Activated CD4-positive, alpha-beta T cell treated with anti-CD3 and anti-CD28 coated beads, Interleukin-2, amount 50 U/mL, for 24 hours (primary cell): ENCODE measurements at regions not wholly inside any gene's neighbourhood (a gene's known extent, or its start where the extent isn't known, plus 50 kb on each side); places are given as distances from the start of the nearest gene placed in this dataset.

Experiments
- DNase-seq, 2 donors: peaks; one replicate each; pipeline ENCODE4 v3.0.0-alpha.2; 2020; ENCODE audit warnings: low read depth in 1 of 2, low spot score in 1 of 2

- no peak for DNase-seq
Measured at GRCh38 chr10:120279196-120279595, 177.8 kb upstream of the PLPP4 start.

GRCh38 chr10:120282421-120282820 is 174.6 kb upstream of the PLPP4 start:
- DNase-seq = no peak

DNA sequence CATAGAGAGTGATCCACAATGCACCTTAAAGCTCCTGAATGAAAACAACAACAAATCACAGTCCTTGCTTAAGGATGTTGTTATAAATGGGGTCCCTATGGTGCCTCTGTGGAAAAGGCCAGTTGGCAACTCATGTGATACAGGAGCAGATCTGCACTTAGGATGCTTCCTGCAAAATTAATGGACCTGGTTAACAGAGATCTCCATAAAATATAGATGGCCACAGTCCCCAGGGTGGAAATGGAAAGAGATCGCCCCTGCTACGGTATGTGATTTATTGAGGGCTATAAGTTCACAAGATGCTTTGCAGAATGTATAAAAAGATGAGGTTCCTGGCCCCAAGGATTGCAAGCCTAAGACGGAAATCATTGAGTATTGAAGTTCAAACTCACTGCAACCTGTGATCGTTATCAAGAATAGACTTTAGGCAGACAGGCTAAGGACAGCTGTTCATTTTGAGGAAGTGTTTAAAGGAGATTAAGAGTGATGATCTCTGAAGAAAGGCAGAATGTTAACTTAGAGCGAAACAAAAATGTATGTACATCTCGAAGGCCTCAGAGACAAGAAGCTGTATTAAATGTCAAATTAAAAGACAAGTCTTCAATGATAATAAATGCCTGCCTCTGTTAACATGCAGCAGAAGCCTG is 174.1 kb upstream of the PLPP4 start:
- no peak for DNase-seq

- no peak for DNase-seq
Measured at GRCh38 chr10:120285408-120285807, 171.6 kb upstream of the PLPP4 start.

GRCh38 chr10:120286280-120286679 is 170.7 kb upstream of the PLPP4 start:
- DNase-seq = no peak

DNA sequence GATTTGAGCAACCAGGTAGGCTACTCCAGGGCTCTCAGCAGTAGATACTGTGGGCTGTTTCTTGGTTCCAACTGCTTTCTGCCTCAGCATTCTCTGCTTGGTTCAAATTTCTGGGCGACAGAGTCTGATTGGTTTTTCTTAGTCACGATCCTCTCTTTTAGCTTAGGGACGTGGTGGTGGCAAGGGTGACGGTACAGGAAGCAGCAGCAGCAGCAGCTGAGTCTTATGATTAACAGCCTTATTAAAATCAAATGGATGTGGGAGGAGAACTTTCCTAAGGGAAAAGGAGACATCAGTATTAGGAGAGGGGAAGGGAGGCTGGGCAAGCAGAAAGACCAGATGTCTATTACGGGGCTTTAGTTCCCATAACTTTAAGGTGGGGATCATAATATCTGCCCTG is 156.5 kb upstream of the PLPP4 start:
- no peak for DNase-seq

DNA sequence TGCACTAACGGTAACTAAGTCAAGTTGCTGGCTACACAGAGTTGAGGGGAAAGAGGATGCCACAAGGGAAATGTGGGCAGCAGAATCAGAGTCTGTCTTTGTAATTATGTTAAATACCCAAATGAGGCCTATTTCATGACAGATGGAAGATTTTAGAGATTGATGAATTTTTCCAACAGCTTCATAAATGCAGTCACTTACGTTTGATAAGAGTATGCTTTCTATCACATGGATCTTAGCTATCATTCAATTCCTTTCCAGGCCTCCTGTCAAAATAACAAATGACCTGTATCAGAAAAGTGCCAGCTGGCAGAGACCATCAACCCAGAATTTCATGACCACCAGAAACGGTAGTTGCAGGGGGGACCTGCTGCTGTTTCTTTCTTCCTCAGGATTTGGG is 148.4 kb upstream of the PLPP4 start:
- DNase-seq = no peak

DNA sequence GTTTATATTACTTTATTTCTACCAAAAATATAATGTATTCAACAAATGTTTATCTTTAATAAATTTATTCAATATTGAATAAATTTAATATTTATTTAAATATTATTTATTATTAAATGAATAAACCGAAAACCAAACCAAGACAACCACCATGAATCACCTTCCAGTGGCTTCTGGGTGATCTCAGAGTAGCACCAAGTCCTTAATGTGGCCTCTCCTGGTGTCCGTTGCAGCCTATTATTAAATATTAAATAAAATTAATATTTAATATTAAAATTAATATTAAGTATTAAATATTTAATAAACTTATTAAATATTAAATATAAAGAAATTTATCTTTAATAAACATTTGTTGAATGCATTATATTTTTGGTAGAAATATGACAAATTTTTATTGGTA is 143.3 kb upstream of the PLPP4 start:
- DNase-seq = no peak

DNA sequence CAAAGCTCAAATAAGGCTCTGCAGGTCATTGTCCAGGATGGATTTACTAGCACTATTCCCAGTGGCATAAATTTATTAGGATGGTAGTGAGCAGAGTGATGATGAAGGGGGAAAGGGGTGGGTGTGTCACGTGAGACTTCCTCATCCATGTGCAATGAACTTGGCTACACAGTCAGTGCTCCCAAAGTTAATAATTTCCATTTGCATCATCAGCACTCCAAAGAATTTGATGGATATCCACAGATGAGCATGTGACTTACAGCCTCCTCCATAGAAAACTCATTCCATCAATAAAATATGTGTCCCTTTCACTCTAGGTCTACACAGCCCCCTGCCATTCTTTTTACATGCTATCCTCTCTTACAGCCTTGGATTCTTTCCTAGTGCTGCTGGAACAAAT is 142.6 kb upstream of the PLPP4 start:
- DNase-seq = no peak

DNA sequence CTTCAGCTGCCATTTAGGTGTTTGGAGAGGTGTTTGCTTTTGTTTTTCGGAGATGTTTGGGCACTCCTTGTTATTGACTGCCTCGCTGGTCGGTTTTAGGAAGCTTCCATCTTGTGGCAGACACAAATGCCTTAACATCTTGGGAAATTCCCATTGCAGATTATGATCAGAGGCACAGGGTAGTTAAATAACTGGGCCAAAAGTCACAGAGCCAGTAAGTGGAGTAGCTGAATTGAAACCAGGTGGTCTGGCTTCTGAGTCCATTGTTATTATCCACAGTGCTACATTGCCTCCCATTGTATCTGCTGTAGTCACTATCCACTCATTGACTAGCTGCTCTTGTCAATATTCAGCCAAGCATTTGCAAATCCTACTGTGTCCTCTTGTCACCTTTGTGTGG is 138.2 kb upstream of the PLPP4 start:
- DNase-seq = no peak

DNA sequence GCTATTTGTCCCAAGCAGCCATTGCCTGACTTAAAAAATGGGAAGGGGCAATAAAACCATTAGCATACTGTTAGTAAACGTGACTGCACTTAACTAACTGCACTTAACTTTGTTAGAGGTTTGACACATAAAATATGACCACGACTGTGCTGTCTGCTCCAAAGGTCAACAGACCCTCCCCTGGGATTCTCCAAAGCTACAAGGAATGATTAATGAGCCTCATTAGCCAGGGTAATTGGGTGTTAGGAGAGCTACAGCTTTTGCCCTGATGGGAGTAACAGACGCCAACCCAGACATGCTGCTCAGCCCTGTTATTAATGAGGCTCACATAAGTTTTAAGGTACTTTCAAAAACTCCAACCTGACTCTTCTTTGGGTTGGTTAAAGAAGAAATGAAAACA is 129.4 kb upstream of the PLPP4 start:
- no peak for DNase-seq

- DNase-seq = no peak
Measured at GRCh38 chr10:120328647-120329046, 128.4 kb upstream of the PLPP4 start.

- DNase-seq = no peak
Measured at GRCh38 chr10:120335553-120335952, 121.5 kb upstream of the PLPP4 start.

- no peak for DNase-seq
Measured at GRCh38 chr10:120336306-120336910, 120.6 kb upstream of the PLPP4 start.

- peak; percentile 18 to 50 for DNase-seq
Measured at GRCh38 chr10:120336911-120337540, 120.0 kb upstream of the PLPP4 start.

DNA sequence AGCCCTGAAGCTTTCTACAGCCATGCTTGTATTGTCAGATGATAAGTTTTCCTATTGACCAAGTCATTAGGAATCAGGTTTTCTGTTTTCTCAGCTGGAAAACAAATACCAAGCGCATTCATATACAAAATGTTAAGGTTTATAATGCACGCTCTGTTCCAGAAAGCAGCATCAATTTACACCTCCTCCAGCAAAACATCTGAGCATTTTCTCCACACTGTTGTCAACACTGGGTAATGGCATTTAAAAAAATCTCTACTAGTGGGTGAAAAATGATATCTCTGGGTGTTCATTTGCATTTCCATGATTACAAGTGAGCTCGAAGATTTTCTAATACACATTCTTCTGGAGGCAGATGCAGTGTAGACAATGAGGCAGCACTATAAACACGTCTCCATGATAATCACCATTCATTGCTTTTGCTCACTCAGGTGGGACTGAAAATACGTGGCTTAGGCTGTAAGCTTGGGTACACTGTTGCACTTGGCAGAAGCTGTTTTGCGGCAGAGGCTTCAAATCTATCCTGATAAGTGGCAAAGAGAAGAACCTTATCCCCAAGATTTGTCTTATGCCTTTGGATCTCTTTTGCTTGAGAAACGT is 114.8 kb upstream of the PLPP4 start:
- DNase-seq = no peak

GRCh38 chr10:120345186-120345585 is 111.8 kb upstream of the PLPP4 start:
- DNase-seq = no peak

GRCh38 chr10:120347644-120348043 is 109.4 kb upstream of the PLPP4 start:
- no peak for DNase-seq

GRCh38 chr10:120349069-120349468 is 108.0 kb upstream of the PLPP4 start:
- no peak for DNase-seq

GRCh38 chr10:120355425-120355824 is 101.6 kb upstream of the PLPP4 start:
- DNase-seq = no peak

DNA sequence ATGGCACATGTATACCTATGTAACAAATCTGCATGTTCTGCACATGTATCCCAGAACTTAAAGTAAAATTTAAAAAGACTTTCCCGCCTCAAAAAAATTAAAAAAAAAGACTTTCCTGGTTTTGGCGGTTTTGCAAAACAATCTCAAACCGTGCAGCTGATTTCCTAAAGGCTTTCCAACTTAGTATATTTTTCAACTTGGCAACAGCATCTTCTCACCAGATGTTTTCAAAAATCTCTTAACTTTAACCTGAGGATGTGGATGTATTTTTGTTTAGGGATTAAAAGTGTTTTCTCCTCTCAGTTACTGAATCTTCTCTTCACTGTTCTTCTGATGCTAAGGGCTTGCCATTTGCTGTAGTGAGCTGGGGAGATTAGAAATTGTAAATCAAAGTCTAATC is 96.5 kb upstream of the PLPP4 start:
- DNase-seq = no peak

DNA sequence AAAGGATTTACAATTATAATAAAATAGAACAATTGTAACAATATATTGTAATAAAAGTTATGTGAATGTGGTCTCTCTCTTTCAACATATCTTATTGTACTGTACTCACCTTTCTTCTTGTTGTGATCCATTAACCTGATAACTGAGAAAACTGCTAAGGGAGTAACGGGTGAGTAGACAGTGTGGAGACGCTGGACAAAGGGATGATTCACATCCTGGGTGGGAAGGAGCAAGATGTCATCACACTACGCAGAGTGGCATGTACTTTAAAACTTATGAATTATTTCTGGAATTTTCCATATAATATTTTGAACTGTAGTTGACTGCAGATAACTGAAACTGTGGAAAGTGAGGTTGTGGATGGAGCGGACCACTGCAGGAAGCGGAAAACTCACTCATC is 91.2 kb upstream of the PLPP4 start:
- no peak for DNase-seq
